Body of pancreas (tissue), 4 donors: ENCODE measurements at regions not wholly inside any gene's neighbourhood (a gene's known extent, or its start where the extent isn't known, plus 50 kb on each side); places are given as distances from the start of the nearest gene placed in this dataset.

Experiments
- ATAC-seq: fragments of 150-250 bp; one replicate; pipeline ENCODE4 v1.9.1; 2016
- DNase-seq, 4 donors: peaks; one replicate each; pipeline ENCODE4 v3.0.0-alpha.2; 2019
- H3K27ac ChIP-seq, 4 donors: fragments of 200-600 bp; sonication (generic); 1 replicate in 3 of 4; 2 replicates in 1 of 4; pipeline versions ENCODE4 v1.5.1 to v1.6.1; 2016 to 2019; ENCODE audit warnings: mild to moderate bottlenecking in 1 of 4, mixed read lengths in 1 of 4, moderate library complexity in 1 of 4
- H3K27me3 ChIP-seq, 2 donors: fragments of 200-600 bp; sonication (generic); one replicate each; pipeline ENCODE4 v1.6.0; 2016; ENCODE audit warnings: mild to moderate bottlenecking in 1 of 2
- H3K36me3 ChIP-seq, 2 donors: fragments of 200-600 bp; sonication (generic); replicated peaks in 1 of 2; 2 replicates each; pipeline ENCODE4 v1.5.1; 2016; ENCODE audit warnings: low read depth in 2 of 2; ENCODE audit not compliant: insufficient read depth in 1 of 2
- H3K4me1 ChIP-seq: fragments of 200-600 bp; sonication (generic); one replicate; pipeline ENCODE4 v1.6.0; 2016
- H3K4me3 ChIP-seq, 2 donors: fragments of 200-600 bp; sonication (generic); 1 replicate in 1 of 2; 2 replicates in 1 of 2; pipeline ENCODE4 v1.5.1; 2016 to 2019
- H3K9me3 ChIP-seq, 3 donors: fragments of 200-600 bp; sonication (generic); 1 replicate in 2 of 3; 2 replicates in 1 of 3; pipeline ENCODE4 v1.5.1; 2016
- POLR2A ChIP-seq, 3 donors: fragments of 450-650 bp; IDR thresholded peaks; one replicate each; pipeline ENCODE4 v1.6.1; 2016; ENCODE audit warnings: antibody characterized with exemption in 3 of 3, mild to moderate bottlenecking in 2 of 3
- WGBS, 2 donors: methylation state at CpG; one replicate each; pipeline ENCODE4 v1.1.5; 2017; 5-methylcytosine and 5-hydroxymethylcytosine counted together
- intact Hi-C: fragments of 100-400 bp; cut with DNase I; formaldehyde crosslinking; loops from one replicate; pipeline ENCODE4 v1.15.1; 2023
- TF ChIP-seq, protein P1 (sequence below), 7 experiments: fragments of 450-650 bp in 4 of 7; fragments of 200-600 bp in 3 of 7; sonication (generic) in 3 of 7; IDR thresholded peaks; one replicate each; pipeline ENCODE4 v1.5.1; 2016 to 2019; ENCODE audit warnings: antibody characterized with exemption in 7 of 7

DNA sequence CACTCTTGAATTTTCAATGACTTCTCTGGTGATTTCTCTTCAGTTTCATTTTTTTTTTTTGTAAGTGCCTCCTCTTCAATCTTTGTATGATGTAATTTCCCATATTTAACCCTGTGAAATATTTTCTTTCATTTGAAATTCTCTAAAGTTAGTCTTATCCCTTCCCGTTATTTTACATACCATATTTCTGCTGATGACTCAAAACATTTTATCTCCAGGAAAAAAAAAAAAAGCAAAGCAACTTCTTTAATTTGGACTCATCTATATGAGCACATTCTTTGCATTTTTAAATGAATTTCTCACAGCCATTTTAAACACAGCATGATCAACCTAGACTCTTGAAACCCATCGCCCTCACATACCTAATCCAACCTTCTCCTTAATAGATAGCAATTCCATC, 1831.4 kb downstream of the ARAP2 start:
- Histone ChIP-seq H3K27me3 (no peaks in the 10 kb centered on the region), H3K4me1 (no peaks in the 10 kb centered on the region), H3K36me3 (no peaks in the 10 kb centered on the region), H3K9me3 (no peaks in the 10 kb centered on the region), H3K4me3 (no peak overlapping the region), H3K27ac (no peak overlapping the region)
- DNase-seq (no peak), ATAC-seq (no peak)
- TF ChIP-seq, protein P1, sequence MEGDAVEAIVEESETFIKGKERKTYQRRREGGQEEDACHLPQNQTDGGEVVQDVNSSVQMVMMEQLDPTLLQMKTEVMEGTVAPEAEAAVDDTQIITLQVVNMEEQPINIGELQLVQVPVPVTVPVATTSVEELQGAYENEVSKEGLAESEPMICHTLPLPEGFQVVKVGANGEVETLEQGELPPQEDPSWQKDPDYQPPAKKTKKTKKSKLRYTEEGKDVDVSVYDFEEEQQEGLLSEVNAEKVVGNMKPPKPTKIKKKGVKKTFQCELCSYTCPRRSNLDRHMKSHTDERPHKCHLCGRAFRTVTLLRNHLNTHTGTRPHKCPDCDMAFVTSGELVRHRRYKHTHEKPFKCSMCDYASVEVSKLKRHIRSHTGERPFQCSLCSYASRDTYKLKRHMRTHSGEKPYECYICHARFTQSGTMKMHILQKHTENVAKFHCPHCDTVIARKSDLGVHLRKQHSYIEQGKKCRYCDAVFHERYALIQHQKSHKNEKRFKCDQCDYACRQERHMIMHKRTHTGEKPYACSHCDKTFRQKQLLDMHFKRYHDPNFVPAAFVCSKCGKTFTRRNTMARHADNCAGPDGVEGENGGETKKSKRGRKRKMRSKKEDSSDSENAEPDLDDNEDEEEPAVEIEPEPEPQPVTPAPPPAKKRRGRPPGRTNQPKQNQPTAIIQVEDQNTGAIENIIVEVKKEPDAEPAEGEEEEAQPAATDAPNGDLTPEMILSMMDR (IDR thresholded peaks at IDR 0.05), result no peak
- TF ChIP-seq POLR2A (IDR thresholded peaks at IDR 0.05), result no peak
- intact Hi-C loops, result no loop called here
- WGBS, 2 donors, result 57 to 63% methylated on average over 2 of the region's 2 CpGs

DNA sequence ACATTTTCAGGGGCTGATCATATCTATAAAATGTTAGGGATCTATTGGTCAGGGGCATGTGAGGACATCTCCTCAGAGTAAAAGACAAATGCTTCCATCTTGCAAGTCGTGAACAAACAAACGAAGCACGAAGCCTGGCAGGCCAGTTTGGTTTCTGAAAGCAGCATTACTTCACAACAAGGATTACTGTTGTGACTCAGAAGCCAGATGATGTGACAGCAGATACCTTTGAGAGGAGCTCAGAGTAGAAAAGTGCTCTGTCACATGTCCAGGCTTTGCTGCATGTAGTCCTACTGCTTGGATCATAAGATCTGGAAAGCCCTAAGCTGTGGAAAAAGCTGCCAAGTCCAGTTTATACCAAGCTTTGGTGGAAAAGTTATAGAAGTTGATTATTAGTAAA, 1827.2 kb downstream of the ARAP2 start:
- no peak overlapping the region for H3K4me3 ChIP-seq
- no peak for DNase-seq
- no peak overlapping the region for H3K27ac ChIP-seq
- no peaks in the 10 kb centered on the region for H3K4me1 ChIP-seq
- WGBS, 2 donors, result 52 to 57% methylated on average over 3 of the region's 3 CpGs
- no peaks in the 10 kb centered on the region for H3K9me3 ChIP-seq
- H3K36me3 ChIP-seq, result no peaks in the 10 kb centered on the region
- TF ChIP-seq POLR2A (IDR thresholded peaks at IDR 0.05), result no peak
- TF ChIP-seq, protein P1 (IDR thresholded peaks at IDR 0.05), result no peak
- ATAC-seq, result no peak
- intact Hi-C loops, result no loop called here
- H3K27me3 ChIP-seq, result no peaks in the 10 kb centered on the region

DNA sequence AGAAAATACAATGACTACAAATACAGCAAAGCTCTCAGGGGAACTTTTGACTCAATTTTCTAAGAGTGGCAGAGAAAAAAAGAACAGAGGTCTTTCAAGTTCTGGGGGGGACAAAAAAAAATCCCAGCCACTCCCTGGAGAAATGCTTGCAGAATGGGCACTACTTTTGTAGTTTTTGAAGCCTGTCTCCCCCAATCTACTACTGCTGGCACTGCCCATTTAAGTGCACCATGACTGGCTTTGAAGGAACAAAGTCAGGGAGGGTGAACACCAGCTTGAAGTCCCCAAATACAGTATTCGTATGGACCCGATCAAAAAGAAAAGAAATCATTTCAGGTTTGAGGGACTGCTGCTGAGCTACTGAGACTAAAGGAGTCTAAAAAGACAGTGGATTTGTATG, 1824.4 kb downstream of the ARAP2 start:
- Histone ChIP-seq H3K9me3 (no peaks in the 10 kb centered on the region), H3K4me1 (no peaks in the 10 kb centered on the region), H3K27ac (no peak overlapping the region), H3K4me3 (no peak overlapping the region), H3K27me3 (no peaks in the 10 kb centered on the region), H3K36me3 (no peaks in the 10 kb centered on the region)
- 56 to 70% methylated on average over 2 of the region's 2 CpGs for WGBS, 2 donors
- DNase-seq (no peak), ATAC-seq (no peak)
- TF ChIP-seq, protein P1 (IDR thresholded peaks at IDR 0.05), result no peak
- TF ChIP-seq POLR2A (IDR thresholded peaks at IDR 0.05), result no peak
- intact Hi-C loops, result no loop called here

DNA sequence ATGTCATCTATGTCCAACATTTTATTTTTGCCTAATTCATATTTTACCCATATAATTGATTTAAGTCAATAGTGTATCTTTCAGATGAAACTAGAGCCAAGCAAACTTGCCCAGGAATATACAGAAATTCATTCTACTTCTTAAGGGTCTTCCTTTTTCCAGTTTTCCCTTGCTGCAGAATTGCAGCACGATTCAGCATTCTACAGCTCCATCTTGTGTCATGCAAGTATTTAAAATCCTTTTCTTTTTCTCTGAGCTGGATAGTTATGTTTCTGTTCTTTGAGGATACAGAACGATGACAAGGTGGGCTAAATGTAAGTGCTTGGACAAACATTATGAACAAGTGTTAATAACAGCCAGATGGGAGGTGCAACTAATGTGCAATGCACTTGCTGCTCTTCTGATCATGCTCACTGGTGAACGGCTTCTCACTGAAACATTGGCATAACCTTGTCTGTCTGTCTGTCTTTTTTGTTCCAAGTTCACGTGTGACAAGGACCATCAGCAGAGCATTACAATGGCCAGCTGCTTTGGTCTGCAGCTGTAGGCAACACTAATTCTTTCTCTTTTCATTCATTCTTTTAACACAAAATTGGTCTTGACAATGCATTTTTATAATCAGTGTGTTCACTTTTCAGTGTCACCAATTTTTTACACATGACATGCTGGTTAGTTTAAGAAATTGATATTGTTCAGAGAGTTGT, 1821.7 kb downstream of the ARAP2 start:
- WGBS, 2 donors, result 24 to 33% methylated on average over 4 of the region's 4 CpGs

More for the DNA sequence above, 1821.7 kb downstream of the ARAP2 start:
- ATAC-seq (no peak), DNase-seq (no peak)
- H3K36me3 ChIP-seq, result no peaks in the 10 kb centered on the region
- intact Hi-C loops, result no loop called here
- no peak overlapping the region for H3K27ac ChIP-seq
- no peaks in the 10 kb centered on the region for H3K4me1 ChIP-seq
- H3K4me3 ChIP-seq, result no peak overlapping the region
- no peaks in the 10 kb centered on the region for H3K27me3 ChIP-seq
- H3K9me3 ChIP-seq, result no peaks in the 10 kb centered on the region
- TF ChIP-seq, protein P1 (IDR thresholded peaks at IDR 0.05), result no peak
- no peak for TF ChIP-seq POLR2A (IDR thresholded peaks at IDR 0.05)
